Hematopoietic multipotent progenitor cell treated with erythropoietin and hydrocortisone succinate and interleukin-3 and kit ligand, for 6 days (in vitro differentiated cells): ENCODE measurements at regions not wholly inside any gene's neighbourhood (a gene's known extent, or its start where the extent isn't known, plus 50 kb on each side); places are given as distances from the start of the nearest gene placed in this dataset.

ENCODE experiments used
- DNase-seq: peaks from one replicate; pipeline ENCODE4 v3.0.0-alpha.2; 2015

- no peak for DNase-seq
Observed at GRCh38 chr11:13225038-13226001, 52.3 kb upstream of the BMAL1 start.

GRCh38 chr11:13227676-13228255 is 49.8 kb upstream of the BMAL1 start:
- no peak for DNase-seq
